ENCODE measurements at regions not wholly inside any gene's neighbourhood (a gene's known extent, or its start where the extent isn't known, plus 50 kb on each side); places are given as distances from the start of the nearest gene placed in this dataset.

DNA sequence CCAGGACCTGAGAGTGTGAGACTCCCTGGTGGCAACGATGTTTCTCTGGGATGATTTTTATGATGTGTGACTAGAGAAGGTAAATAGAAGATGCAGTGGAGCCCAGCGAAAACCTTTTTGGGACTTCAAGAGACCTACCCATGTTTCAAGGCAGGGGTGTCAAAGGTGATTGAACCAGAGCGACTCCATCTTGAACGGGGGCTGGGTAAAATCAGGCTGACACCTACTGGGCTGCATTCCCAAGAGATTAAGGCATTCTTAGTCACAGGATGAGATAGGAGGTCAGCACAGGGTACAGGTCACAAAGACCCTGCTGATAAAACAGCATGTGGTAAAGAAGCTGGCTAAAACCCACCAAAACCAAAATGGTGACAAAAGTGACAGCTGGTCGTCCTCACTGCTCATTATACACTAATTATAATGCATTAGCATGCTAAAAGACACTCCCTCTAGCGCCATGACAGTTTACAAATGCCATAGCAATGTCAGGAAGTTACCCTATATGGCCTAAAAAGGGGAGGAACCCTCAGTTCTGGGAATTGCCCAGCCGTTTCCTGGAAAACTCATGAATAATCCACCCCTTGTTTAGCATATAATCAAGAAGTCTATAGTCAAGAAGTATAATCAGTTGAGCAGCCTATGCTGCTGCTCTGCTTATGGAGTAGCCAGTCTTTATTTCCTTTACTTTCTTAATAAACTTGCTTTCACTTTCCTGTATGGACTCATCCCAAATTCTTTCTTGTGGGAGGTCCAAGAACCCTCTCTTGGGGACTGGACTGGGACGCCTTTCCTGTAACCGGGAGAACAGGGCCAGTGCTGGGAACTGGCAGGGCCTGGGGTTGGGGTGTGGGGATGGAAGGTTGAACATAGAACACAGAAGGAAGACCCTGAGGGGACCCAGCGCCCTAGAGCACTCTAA, 526.4 kb downstream of the QKI start (continued):
- TF ChIP-seq SMAD4 (CRISPR knock-in tag; conservative IDR thresholded peaks at IDR 0.05) (peak; percentile 54; the same call in 1 of the 2 replicates), STAT5A (IDR thresholded peaks at IDR 0.05; ENCODE audit: borderline replicate concordance, low read length) (peak; percentile 78), ZNF785 (CRISPR knock-in tag; IDR thresholded peaks at IDR 0.05) (no peak), ZNF140 (CRISPR knock-in tag; IDR thresholded peaks at IDR 0.05) (peak; percentile 69; the same call in 1 of the 2 replicates), ZNF507 (tag; conservative IDR thresholded peaks at IDR 0.05) (no peak), CXXC5 (CRISPR knock-in tag; IDR thresholded peaks at IDR 0.05) (0 out of 2 replicates have a peak, but pooled peaks have one; percentile 23), ZNF197 (CRISPR knock-in tag; IDR thresholded peaks at IDR 0.05; ENCODE audit: low read depth) (peak; percentile 67; the same call in 1 of the 2 replicates), ZNF165 (CRISPR knock-in tag; IDR thresholded peaks at IDR 0.05; ENCODE audit: borderline replicate concordance) (peak; percentile 92; the same call in 1 of the 2 replicates), SRF (CRISPR knock-in tag; IDR thresholded peaks at IDR 0.05) (peak; percentile 79 to 98), DDX20 (tag; IDR thresholded peaks at IDR 0.05; ENCODE audit: low read depth) (peak; percentile 67; the same call in 1 of the 2 replicates), PTRF (tag; IDR thresholded peaks at IDR 0.05) (no peak), MYC (IDR thresholded peaks at IDR 0.05; ENCODE audit: low read depth, low read length) (no peak), MYC (CRISPR knock-in tag; IDR thresholded peaks at IDR 0.05; ENCODE audit: borderline replicate concordance, low read depth) (0 out of 2 replicates have a peak, but pooled peaks have one; percentile 35), DIDO1 (tag; IDR thresholded peaks at IDR 0.05; ENCODE audit: low read depth) (peak; percentile 87), WHSC1 (IDR thresholded peaks at IDR 0.05; ENCODE audit: low read length) (no peak), NR2F6 (CRISPR knock-in tag; IDR thresholded peaks at IDR 0.05) (peak; percentile 87; the same call in 1 of the 2 replicates), ZNF584 (CRISPR knock-in tag; IDR thresholded peaks at IDR 0.05; ENCODE audit: low read depth) (peak; percentile 91), HIVEP1 (CRISPR knock-in tag; IDR thresholded peaks at IDR 0.05) (peak; percentile 89)
- TF ChIP-seq, protein P1, sequence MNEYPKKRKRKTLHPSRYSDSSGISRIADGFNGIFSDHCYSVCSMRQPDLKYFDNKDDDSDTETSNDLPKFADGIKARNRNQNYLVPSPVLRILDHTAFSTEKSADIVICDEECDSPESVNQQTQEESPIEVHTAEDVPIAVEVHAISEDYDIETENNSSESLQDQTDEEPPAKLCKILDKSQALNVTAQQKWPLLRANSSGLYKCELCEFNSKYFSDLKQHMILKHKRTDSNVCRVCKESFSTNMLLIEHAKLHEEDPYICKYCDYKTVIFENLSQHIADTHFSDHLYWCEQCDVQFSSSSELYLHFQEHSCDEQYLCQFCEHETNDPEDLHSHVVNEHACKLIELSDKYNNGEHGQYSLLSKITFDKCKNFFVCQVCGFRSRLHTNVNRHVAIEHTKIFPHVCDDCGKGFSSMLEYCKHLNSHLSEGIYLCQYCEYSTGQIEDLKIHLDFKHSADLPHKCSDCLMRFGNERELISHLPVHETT (CRISPR knock-in tag; conservative IDR thresholded peaks at IDR 0.05 in 1 of 2, IDR thresholded peaks at IDR 0.05 in 1 of 2), result peak in 1 of 2 experiments; percentile 91; a peak in 2 of 4 replicates
- TF ChIP-seq, protein P2, sequence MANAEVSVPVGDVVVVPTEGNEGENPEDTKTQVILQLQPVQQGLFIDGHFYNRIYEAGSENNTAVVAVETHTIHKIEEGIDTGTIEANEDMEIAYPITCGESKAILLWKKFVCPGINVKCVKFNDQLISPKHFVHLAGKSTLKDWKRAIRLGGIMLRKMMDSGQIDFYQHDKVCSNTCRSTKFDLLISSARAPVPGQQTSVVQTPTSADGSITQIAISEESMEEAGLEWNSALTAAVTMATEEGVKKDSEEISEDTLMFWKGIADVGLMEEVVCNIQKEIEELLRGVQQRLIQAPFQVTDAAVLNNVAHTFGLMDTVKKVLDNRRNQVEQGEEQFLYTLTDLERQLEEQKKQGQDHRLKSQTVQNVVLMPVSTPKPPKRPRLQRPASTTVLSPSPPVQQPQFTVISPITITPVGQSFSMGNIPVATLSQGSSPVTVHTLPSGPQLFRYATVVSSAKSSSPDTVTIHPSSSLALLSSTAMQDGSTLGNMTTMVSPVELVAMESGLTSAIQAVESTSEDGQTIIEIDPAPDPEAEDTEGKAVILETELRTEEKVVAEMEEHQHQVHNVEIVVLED (CRISPR knock-in tag; IDR thresholded peaks at IDR 0.05), result peak; percentile 45
- TF ChIP-seq, protein P3, sequence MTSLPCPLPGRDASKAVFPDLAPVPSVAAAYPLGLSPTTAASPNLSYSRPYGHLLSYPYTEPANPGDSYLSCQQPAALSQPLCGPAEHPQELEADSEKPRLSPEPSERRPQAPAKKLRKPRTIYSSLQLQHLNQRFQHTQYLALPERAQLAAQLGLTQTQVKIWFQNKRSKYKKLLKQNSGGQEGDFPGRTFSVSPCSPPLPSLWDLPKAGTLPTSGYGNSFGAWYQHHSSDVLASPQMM (CRISPR knock-in tag; IDR thresholded peaks at IDR 0.05), result no peak
- TF ChIP-seq, protein P4, sequence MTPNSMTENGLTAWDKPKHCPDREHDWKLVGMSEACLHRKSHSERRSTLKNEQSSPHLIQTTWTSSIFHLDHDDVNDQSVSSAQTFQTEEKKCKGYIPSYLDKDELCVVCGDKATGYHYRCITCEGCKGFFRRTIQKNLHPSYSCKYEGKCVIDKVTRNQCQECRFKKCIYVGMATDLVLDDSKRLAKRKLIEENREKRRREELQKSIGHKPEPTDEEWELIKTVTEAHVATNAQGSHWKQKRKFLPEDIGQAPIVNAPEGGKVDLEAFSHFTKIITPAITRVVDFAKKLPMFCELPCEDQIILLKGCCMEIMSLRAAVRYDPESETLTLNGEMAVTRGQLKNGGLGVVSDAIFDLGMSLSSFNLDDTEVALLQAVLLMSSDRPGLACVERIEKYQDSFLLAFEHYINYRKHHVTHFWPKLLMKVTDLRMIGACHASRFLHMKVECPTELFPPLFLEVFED (CRISPR knock-in tag; conservative IDR thresholded peaks at IDR 0.05), result peak; percentile 82; the same call in 1 of the 2 replicates

Measured in K562 (cell line).